ENCODE measurements at regions not wholly inside any gene's neighbourhood (a gene's known extent, or its start where the extent isn't known, plus 50 kb on each side); places are given as distances from the start of the nearest gene placed in this dataset.

DNA sequence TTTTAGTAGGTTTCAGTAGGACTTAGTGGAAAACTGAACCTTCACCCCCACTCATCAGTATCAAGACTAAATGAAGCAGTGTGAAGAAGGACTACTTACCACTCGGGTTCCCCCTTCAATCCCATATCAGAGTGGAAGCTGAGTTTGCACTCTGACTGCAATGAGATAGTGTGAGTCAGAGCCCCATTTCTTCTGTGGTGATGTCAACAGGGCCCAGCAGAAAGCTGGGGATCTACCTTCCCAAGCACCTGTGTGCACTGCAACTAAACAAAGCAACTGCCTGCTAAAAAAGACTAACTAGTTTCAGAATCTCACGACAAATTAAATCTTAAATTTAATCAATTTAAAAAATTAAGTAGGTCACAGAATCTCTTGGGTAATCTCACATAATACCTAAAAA lies 1837.0 kb upstream of the PCDH7 start:
- Mint-ChIP-seq H3K27me3 (no peaks in the 10 kb centered on the region), H3K9me3 (peaks cover 7% of the 10 kb centered on the region), H3K4me3 (no peak overlapping the region), H3K27ac (no peak overlapping the region), H3K4me1 (ENCODE audit: low read depth) (no peaks in the 10 kb centered on the region), H3K36me3 (ENCODE audit: low read depth) (no peaks in the 10 kb centered on the region)
- H3K9me3 ChIP-seq (ENCODE audit: control insufficient read depth in 1 of 2, insufficient read depth in 1 of 2, low read length in 2 of 2), result peaks cover 0 to 3% of the 10 kb centered on the region in 2 experiments
- TF ChIP-seq, protein P1, sequence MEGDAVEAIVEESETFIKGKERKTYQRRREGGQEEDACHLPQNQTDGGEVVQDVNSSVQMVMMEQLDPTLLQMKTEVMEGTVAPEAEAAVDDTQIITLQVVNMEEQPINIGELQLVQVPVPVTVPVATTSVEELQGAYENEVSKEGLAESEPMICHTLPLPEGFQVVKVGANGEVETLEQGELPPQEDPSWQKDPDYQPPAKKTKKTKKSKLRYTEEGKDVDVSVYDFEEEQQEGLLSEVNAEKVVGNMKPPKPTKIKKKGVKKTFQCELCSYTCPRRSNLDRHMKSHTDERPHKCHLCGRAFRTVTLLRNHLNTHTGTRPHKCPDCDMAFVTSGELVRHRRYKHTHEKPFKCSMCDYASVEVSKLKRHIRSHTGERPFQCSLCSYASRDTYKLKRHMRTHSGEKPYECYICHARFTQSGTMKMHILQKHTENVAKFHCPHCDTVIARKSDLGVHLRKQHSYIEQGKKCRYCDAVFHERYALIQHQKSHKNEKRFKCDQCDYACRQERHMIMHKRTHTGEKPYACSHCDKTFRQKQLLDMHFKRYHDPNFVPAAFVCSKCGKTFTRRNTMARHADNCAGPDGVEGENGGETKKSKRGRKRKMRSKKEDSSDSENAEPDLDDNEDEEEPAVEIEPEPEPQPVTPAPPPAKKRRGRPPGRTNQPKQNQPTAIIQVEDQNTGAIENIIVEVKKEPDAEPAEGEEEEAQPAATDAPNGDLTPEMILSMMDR (IDR thresholded peaks at IDR 0.05), result no peak
- H3K27ac ChIP-seq (ENCODE audit: low read depth in 1 of 2, low read length in 2 of 2), result no peak overlapping the region
- intact Hi-C loops (cut with DNase I, micrococcal nuclease), result no loop called here
- ChIA-PET POLR2A (no interaction called here), CTCF (no interaction called here)
- no peaks in the 10 kb centered on the region for H3K4me1 ChIP-seq (ENCODE audit: insufficient read depth, low read length)
- no peaks in the 10 kb centered on the region for H3K27me3 ChIP-seq (ENCODE audit: control insufficient read depth in 1 of 2, insufficient read depth in 2 of 2, low read length in 2 of 2)
- DNase-seq (no peak), ATAC-seq (ENCODE audit: poor library complexity) (no peak)
- H3K36me3 ChIP-seq (ENCODE audit: insufficient read depth, low read length), result no peaks in the 10 kb centered on the region
- H3K4me3 ChIP-seq (ENCODE audit: low read length), result no peak overlapping the region

DNA sequence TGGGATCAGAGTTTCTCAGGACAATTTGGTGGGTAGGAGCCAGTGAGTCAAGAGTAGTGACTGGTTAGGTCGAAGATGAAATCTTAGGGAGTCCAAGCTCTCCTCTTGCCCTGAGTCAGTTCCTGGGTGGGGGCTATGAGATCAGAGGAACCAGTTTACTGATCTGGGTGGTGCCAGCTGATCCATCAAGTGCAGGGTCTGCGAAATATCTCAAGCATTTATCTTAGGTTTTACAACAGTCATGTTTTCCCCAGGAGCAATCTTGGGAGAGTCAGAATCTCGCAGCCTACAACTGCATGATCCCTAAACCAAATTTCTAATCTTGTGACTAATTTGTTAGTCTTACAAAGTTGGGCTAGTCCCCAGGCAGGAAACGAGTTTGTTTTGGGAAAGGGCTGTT lies 1833.2 kb upstream of the PCDH7 start:
- CTCF ChIA-PET, result no interaction called here
- H3K4me1 ChIP-seq (ENCODE audit: insufficient read depth, low read length), result no peaks in the 10 kb centered on the region
- no peaks in the 10 kb centered on the region for H3K36me3 ChIP-seq (ENCODE audit: insufficient read depth, low read length)
- POLR2A ChIA-PET, result no interaction called here
- H3K9me3 ChIP-seq (ENCODE audit: control insufficient read depth in 1 of 2, insufficient read depth in 1 of 2, low read length in 2 of 2), result peaks cover 0 to 3% of the 10 kb centered on the region in 2 experiments
- H3K27me3 Mint-ChIP-seq, result no peaks in the 10 kb centered on the region
- ATAC-seq (ENCODE audit: poor library complexity) (no peak), DNase-seq (no peak)
- H3K27ac ChIP-seq (ENCODE audit: low read depth in 1 of 2, low read length in 2 of 2), result no peak overlapping the region
- no peaks in the 10 kb centered on the region for H3K4me1 Mint-ChIP-seq (ENCODE audit: low read depth)
- intact Hi-C loops (cut with DNase I, micrococcal nuclease), result no loop called here
- no peaks in the 10 kb centered on the region for H3K36me3 Mint-ChIP-seq (ENCODE audit: low read depth)
- H3K4me3 ChIP-seq (ENCODE audit: low read length), result no peak overlapping the region
- H3K4me3 Mint-ChIP-seq, result no peak overlapping the region
- peaks cover 6% of the 10 kb centered on the region for H3K9me3 Mint-ChIP-seq
- H3K27me3 ChIP-seq (ENCODE audit: control insufficient read depth in 1 of 2, insufficient read depth in 2 of 2, low read length in 2 of 2), result no peaks in the 10 kb centered on the region
- TF ChIP-seq, protein P1 (IDR thresholded peaks at IDR 0.05), result no peak
- H3K27ac Mint-ChIP-seq, result no peak overlapping the region

DNA sequence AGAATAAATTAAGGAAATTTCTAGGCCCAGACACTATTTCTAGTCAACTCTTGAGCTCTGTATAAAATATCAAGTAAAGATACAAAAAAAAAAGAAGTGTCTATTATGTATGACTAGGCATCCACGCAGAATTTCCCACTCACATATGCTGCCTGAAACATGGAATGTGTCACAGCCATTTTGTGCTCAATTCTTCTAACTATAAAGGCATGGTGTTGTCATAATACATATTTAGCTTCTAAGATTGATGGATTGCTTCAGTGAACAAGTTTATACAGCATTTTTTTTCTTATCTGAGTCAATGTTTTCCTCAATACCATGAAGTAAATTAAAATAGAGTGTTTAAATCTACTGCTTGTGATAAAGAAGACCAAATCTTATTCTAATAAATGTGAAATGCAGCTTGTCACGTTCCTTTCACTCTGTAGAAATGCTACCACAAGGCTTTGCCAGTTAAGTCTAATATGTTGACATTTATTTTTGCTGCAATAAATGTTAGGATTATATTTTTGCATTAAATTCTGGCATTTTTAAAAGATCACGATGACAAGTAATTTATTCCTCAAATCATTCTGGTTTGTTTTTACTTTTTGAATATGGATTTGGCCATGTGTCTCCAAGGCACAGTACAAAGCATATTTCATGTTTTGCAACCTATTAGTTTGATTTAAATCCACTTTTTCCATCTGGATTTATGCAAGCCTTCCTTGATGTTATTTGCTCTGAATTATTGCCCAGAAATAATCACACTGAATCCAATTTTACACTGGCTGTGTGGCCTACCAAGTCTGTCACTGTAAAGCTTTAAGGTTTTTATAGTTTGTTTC lies 1829.0 kb upstream of the PCDH7 start:
- no peaks in the 10 kb centered on the region for H3K4me1 ChIP-seq (ENCODE audit: insufficient read depth, low read length)
- Mint-ChIP-seq H3K27me3 (no peaks in the 10 kb centered on the region), H3K36me3 (ENCODE audit: low read depth) (no peaks in the 10 kb centered on the region), H3K27ac (no peak overlapping the region), H3K4me1 (ENCODE audit: low read depth) (no peaks in the 10 kb centered on the region), H3K4me3 (no peak overlapping the region), H3K9me3 (peaks cover 11% of the 10 kb centered on the region)
- TF ChIP-seq, protein P1 (IDR thresholded peaks at IDR 0.05), result no peak
- H3K27ac ChIP-seq (ENCODE audit: low read depth in 1 of 2, low read length in 2 of 2), result no peak overlapping the region
- no peak for ATAC-seq (ENCODE audit: poor library complexity)
- POLR2A ChIA-PET, result no interaction called here
- intact Hi-C loops (cut with DNase I, micrococcal nuclease), result no loop called here
- H3K27me3 ChIP-seq (ENCODE audit: control insufficient read depth in 1 of 2, insufficient read depth in 2 of 2, low read length in 2 of 2), result no peaks in the 10 kb centered on the region
- H3K9me3 ChIP-seq (ENCODE audit: control insufficient read depth in 1 of 2, insufficient read depth in 1 of 2, low read length in 2 of 2), result no peaks in the 10 kb centered on the region
- CTCF ChIA-PET, result no interaction called here
- H3K4me3 ChIP-seq (ENCODE audit: low read length), result no peak overlapping the region
- no peaks in the 10 kb centered on the region for H3K36me3 ChIP-seq (ENCODE audit: insufficient read depth, low read length)
- no peak for DNase-seq

Data from CD4-positive, alpha-beta T cell (primary cell).